H1 (cell line): ENCODE measurements at regions not wholly inside any gene's neighbourhood (a gene's known extent, or its start where the extent isn't known, plus 50 kb on each side); places are given as distances from the start of the nearest gene placed in this dataset.

Source experiments
- BRCA1 ChIP-seq: IDR thresholded peaks from 2 replicates; pipeline ENCODE4 v1.6.1; 2012; ENCODE audit warnings: low read depth, low read length, improper control_type of control experiment
- CBX5 ChIP-seq: fragments of 300-800, 300-1000 bp; sonication (generic); IDR thresholded peaks from 2 replicates; pipeline ENCODE4 v1.7.1; 2016; ENCODE audit warnings: antibody characterized with exemption, low read length, low read depth
- GABPA ChIP-seq: IDR thresholded peaks from 2 replicates; pipeline ENCODE4 v1.6.1; 2011; ENCODE audit warnings: mild to moderate bottlenecking, low read length, moderate library complexity, borderline replicate concordance; ENCODE audit not compliant: insufficient read depth
- KDM5A ChIP-seq: fragments of 200-600 bp; IDR thresholded peaks from 2 replicates; pipeline ENCODE4 v1.7.1; 2012; ENCODE audit warnings: mild to moderate bottlenecking, low read length, inconsistent platforms, mixed read lengths
- NRF1 ChIP-seq: IDR thresholded peaks from 2 replicates; pipeline ENCODE4 v1.6.1; 2011; ENCODE audit warnings: mild to moderate bottlenecking, low read depth, low read length, improper control_type of control experiment
- RXRA ChIP-seq: IDR thresholded peaks from 2 replicates; pipeline ENCODE4 v1.6.1; 2011; ENCODE audit warnings: low read depth, mild to moderate bottlenecking, low read length, moderate library complexity; ENCODE audit not compliant: insufficient read depth
- SIRT6 ChIP-seq: IDR thresholded peaks from one replicate; pipeline ENCODE4 v1.7.1; 2012; ENCODE audit warnings: low read length, inconsistent platforms
- SUZ12 ChIP-seq: fragments of 200-600 bp; sonication (generic); IDR thresholded peaks from 2 replicates; pipeline ENCODE4 v1.6.1; 2012; ENCODE audit warnings: mild to moderate bottlenecking, inconsistent platforms, low read length, moderate library complexity, mixed read lengths
- ZNF274 ChIP-seq: IDR thresholded peaks from 2 replicates; pipeline ENCODE4 v1.7.0; 2012; ENCODE audit warnings: low read length, borderline replicate concordance; ENCODE audit errors: extremely low read depth
- TF ChIP-seq, protein P1 (sequence below): fragments of 300-600 bp; sonication (generic); IDR thresholded peaks from 2 replicates; pipeline ENCODE4 v1.7.1; 2012; ENCODE audit warnings: low read length, moderate library complexity, mild to moderate bottlenecking, inconsistent platforms; ENCODE audit not compliant: insufficient replicate concordance
- TF ChIP-seq, protein P2 (sequence below): IDR thresholded peaks from 2 replicates; pipeline ENCODE4 v1.6.1; 2011; ENCODE audit warnings: low read length, improper control_type of control experiment

- TF ChIP-seq, protein P1, sequence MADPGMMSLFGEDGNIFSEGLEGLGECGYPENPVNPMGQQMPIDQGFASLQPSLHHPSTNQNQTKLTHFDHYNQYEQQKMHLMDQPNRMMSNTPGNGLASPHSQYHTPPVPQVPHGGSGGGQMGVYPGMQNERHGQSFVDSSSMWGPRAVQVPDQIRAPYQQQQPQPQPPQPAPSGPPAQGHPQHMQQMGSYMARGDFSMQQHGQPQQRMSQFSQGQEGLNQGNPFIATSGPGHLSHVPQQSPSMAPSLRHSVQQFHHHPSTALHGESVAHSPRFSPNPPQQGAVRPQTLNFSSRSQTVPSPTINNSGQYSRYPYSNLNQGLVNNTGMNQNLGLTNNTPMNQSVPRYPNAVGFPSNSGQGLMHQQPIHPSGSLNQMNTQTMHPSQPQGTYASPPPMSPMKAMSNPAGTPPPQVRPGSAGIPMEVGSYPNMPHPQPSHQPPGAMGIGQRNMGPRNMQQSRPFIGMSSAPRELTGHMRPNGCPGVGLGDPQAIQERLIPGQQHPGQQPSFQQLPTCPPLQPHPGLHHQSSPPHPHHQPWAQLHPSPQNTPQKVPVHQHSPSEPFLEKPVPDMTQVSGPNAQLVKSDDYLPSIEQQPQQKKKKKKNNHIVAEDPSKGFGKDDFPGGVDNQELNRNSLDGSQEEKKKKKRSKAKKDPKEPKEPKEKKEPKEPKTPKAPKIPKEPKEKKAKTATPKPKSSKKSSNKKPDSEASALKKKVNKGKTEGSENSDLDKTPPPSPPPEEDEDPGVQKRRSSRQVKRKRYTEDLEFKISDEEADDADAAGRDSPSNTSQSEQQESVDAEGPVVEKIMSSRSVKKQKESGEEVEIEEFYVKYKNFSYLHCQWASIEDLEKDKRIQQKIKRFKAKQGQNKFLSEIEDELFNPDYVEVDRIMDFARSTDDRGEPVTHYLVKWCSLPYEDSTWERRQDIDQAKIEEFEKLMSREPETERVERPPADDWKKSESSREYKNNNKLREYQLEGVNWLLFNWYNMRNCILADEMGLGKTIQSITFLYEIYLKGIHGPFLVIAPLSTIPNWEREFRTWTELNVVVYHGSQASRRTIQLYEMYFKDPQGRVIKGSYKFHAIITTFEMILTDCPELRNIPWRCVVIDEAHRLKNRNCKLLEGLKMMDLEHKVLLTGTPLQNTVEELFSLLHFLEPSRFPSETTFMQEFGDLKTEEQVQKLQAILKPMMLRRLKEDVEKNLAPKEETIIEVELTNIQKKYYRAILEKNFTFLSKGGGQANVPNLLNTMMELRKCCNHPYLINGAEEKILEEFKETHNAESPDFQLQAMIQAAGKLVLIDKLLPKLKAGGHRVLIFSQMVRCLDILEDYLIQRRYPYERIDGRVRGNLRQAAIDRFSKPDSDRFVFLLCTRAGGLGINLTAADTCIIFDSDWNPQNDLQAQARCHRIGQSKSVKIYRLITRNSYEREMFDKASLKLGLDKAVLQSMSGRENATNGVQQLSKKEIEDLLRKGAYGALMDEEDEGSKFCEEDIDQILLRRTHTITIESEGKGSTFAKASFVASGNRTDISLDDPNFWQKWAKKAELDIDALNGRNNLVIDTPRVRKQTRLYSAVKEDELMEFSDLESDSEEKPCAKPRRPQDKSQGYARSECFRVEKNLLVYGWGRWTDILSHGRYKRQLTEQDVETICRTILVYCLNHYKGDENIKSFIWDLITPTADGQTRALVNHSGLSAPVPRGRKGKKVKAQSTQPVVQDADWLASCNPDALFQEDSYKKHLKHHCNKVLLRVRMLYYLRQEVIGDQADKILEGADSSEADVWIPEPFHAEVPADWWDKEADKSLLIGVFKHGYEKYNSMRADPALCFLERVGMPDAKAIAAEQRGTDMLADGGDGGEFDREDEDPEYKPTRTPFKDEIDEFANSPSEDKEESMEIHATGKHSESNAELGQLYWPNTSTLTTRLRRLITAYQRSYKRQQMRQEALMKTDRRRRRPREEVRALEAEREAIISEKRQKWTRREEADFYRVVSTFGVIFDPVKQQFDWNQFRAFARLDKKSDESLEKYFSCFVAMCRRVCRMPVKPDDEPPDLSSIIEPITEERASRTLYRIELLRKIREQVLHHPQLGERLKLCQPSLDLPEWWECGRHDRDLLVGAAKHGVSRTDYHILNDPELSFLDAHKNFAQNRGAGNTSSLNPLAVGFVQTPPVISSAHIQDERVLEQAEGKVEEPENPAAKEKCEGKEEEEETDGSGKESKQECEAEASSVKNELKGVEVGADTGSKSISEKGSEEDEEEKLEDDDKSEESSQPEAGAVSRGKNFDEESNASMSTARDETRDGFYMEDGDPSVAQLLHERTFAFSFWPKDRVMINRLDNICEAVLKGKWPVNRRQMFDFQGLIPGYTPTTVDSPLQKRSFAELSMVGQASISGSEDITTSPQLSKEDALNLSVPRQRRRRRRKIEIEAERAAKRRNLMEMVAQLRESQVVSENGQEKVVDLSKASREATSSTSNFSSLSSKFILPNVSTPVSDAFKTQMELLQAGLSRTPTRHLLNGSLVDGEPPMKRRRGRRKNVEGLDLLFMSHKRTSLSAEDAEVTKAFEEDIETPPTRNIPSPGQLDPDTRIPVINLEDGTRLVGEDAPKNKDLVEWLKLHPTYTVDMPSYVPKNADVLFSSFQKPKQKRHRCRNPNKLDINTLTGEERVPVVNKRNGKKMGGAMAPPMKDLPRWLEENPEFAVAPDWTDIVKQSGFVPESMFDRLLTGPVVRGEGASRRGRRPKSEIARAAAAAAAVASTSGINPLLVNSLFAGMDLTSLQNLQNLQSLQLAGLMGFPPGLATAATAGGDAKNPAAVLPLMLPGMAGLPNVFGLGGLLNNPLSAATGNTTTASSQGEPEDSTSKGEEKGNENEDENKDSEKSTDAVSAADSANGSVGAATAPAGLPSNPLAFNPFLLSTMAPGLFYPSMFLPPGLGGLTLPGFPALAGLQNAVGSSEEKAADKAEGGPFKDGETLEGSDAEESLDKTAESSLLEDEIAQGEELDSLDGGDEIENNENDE = no peak
- TF ChIP-seq RXRA (no peak), CBX5 (no peak), BRCA1 (no peak), KDM5A (no peak), NRF1 (no peak), SIRT6 (no peak), GABPA (no peak), ZNF274 (no peak), SUZ12 (no peak)
- TF ChIP-seq, protein P2, sequence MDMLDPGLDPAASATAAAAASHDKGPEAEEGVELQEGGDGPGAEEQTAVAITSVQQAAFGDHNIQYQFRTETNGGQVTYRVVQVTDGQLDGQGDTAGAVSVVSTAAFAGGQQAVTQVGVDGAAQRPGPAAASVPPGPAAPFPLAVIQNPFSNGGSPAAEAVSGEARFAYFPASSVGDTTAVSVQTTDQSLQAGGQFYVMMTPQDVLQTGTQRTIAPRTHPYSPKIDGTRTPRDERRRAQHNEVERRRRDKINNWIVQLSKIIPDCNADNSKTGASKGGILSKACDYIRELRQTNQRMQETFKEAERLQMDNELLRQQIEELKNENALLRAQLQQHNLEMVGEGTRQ = no peak
- TF ChIP-seq, all 59 proteins: peak for 0
These were observed 260.3 kb upstream of the RNF32 start (continued) for GRCh38 chr7:156380261-156380660.
